Activated CD4-positive, alpha-beta T cell treated with anti-CD3 and anti-CD28 coated beads, Interleukin-2, amount 50 U/mL, for 48 hours (primary cell): ENCODE measurements at regions not wholly inside any gene's neighbourhood (a gene's known extent, or its start where the extent isn't known, plus 50 kb on each side); places are given as distances from the start of the nearest gene placed in this dataset.

ENCODE experiments used
- DNase-seq, 2 experiments: peaks; one replicate each; pipeline ENCODE4 v3.0.0-alpha.2; 2020

- DNase-seq, result no peak
These were observed 82.0 kb upstream of the PRLR start for GRCh38 chr5:35312267-35312666.

DNA sequence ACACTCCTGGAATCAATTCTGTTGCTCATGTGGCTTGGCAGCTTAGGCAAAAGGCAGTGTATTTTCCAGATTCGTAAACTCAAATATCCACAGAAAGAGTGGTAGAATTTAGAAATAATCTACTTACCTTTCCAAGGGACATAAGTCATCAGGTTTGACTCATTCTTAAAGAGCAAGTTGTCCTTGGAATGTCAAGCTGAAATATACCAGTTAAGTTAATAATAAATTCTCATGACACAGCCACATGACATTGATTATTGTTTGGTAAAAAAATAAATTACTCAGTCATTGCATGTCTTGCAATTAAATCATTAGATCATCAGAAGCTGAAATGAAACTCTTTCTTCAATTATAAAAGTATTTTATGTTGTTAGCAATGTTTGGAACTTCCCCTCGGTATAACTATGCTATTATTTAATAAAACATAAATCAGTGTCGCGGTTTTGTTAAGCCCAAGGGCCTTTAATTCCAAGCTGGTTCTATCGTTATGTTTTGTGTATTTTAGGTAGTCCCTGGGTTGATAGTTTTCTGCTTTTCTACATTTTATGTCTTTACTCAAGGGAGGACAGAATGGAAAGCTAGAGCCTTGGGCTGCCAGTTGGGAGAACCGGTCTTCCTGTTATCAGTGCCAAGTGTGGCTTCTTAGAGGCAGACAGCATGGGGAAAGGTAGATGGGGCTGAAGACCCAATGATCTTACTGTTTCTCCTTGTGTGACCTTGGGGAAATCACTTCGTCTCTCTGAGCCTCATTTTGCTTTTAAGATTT is 79.3 kb upstream of the PRLR start:
- DNase-seq, result no peak

DNA sequence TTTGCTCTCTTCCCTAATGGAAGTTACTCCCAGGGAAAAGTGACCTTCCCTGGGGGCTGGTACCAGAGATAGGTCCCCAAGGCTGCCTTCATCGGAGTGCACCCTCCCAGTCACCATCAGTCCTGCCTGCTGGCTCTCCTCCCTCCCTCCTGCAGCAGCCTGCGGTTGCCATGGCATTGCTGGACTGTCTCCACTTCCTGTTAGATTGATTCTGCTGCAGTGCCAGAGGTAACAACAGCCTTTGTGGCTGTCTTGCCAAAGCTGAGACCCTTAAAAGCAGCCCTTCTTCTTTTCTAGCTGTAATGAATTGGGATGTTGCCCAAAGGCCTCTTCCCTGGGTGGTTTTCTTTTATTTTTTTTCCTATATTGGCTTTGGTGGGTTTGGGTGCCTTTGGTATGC is 78.1 kb upstream of the PRLR start:
- no peak for DNase-seq

GRCh38 chr5:35306716-35307365 is 76.6 kb upstream of the PRLR start:
- DNase-seq, result no peak

GRCh38 chr5:35305336-35306020 is 75.2 kb upstream of the PRLR start:
- no peak for DNase-seq

DNA sequence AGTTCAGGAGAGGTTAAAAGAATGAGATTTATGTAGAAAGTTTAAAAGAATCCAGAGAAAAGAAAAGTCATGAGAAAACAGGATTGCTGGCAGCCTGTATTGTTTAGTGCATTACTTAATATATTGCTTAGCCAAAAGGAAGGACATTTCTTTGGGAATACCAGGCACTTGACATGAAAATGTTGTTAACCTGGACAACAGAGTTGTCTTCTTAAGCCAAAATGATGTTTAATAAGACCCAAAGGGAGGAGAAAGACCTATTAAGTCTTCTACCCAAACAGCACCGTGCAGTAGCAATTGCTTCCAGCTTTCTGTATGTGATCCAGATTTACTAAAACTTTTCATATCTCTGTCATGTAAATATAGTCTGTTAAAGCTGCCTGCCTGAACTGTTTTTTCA is 74.0 kb upstream of the PRLR start:
- no peak for DNase-seq

- DNase-seq, result no peak
These were observed 72.9 kb upstream of the PRLR start for GRCh38 chr5:35303152-35303551.

GRCh38 chr5:35302544-35302943 is 72.3 kb upstream of the PRLR start:
- DNase-seq, result no peak

GRCh38 chr5:35297755-35298154 is 67.5 kb upstream of the PRLR start:
- no peak for DNase-seq

DNA sequence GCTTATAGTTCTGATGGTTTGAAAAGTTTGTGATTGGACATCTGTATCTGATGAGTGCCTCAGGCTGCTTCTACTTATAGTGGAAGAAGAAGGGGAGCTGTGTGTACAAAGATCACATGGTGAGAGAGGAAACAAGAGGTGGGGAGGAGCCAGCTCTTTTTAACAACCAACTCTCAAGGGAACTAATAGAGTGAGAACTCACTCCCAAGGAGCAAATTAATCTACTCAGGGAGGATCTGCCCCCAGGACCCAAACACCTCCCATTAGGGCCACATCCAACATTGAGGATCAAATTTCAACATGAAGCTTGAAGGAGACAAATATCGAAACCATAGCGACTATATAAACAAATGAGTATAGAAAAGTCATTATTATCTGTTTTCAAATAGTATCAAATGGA is 64.7 kb upstream of the PRLR start:
- DNase-seq, result no peak

GRCh38 chr5:35294017-35294416 is 63.7 kb upstream of the PRLR start:
- no peak for DNase-seq

GRCh38 chr5:35285435-35285834 is 55.1 kb upstream of the PRLR start:
- DNase-seq, result no peak

- DNase-seq, result no peak
These were observed 54.7 kb upstream of the PRLR start for GRCh38 chr5:35285011-35285410.

- DNase-seq, result no peak
These were observed 54.1 kb upstream of the PRLR start for GRCh38 chr5:35284364-35284763.

GRCh38 chr5:35282810-35283209 is 52.5 kb upstream of the PRLR start:
- DNase-seq, result no peak

DNA sequence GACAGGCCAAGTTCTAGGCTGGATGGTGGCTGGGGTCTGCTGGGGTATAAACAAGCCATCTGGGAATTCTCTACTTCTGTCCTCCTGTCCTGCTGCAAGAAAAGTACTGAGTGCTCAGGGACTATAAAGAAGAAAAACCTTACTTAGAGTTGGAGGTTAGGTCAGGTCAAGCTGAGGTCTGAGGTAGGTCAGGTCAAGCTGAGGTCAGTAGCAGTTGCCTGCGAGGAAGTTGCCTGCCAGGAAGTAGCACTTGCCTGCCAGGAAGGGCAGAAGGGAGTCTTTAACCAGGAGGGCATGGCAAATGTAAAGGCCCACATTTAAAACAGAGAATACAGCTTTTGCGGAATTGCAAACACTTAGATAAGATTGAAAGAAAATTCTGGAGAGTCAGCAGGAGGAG is 51.3 kb upstream of the PRLR start:
- DNase-seq, result no peak
